K562 (cell line): ENCODE measurements at regions not wholly inside any gene's neighbourhood (a gene's known extent, or its start where the extent isn't known, plus 50 kb on each side); places are given as distances from the start of the nearest gene placed in this dataset.

Experiments
- ATAC-seq: fragments of 200-7000 bp; cut with Tn5 transposase; 3 replicates; pipeline ENCODE4 v1.9.1; 2020; ENCODE audit warnings: moderate library complexity
- BruUV-seq: library from RNA; stranded (reverse); fragments of 400-500 nt; replicated peaks from 2 replicates; lab custom pipeline; 2021; lab: Mats Ljungman, UMichigan
- CTCF ChIA-PET: fragments of 300-600 bp; formaldehyde crosslinking; extraction: SDS; loops from one replicate; lab custom pipeline; 2021; ENCODE audit warnings: low intra/inter-chr PET ratio; lab: Yijun Ruan, JAX
- POLR2A ChIA-PET: fragments of 300-600, 350-650 bp; sonication (Branson Sonifier 250); formaldehyde crosslinking; extraction: SDS; loops from one replicate; lab custom pipeline; 2021; ENCODE audit warnings: antibody characterized with exemption, inconsistent platforms; lab: Yijun Ruan, JAX
- DNase-seq, 4 experiments: peaks; one replicate each; pipeline versions ENCODE4 v3.0.0 to v3.0.0-alpha.2; 2011 to 2018; ENCODE audit warnings: low spot score in 3 of 4, mixed read lengths in 3 of 4; ENCODE audit errors: extremely low read depth in 1 of 4
- FAIRE-seq: peaks from 2 replicates; lab custom pipeline; 2011; peaks lifted over from hg19 to GRCh38; lab: Jason Lieb, UNC
- H2AFZ ChIP-seq: 2 replicates; pipeline ENCODE4 v1.6.0; 2011; ENCODE audit warnings: low read depth, low read length, control low read depth, inconsistent platforms
- H3K27ac ChIP-seq: fragments of 200-600 bp; 3 replicates; pipeline ENCODE4 v1.8.0; 2011; ENCODE audit warnings: low read depth, mild to moderate bottlenecking, control low read depth, inconsistent platforms, low read length, moderate library complexity, mixed read lengths; ENCODE audit errors: extremely low read depth
- H3K27me3 ChIP-seq, 2 experiments: fragments of 300-600 bp in 1 of 2; 2 replicates in 1 of 2; 3 replicates in 1 of 2; pipeline versions ENCODE4 v1.6.0 to v1.8.0; 2011; ENCODE audit warnings: inconsistent platforms in 2 of 2, low read length in 2 of 2, mild to moderate bottlenecking in 1 of 2, mixed read lengths in 1 of 2, moderate library complexity in 1 of 2; ENCODE audit not compliant: control insufficient read depth in 2 of 2, insufficient read depth in 2 of 2
- H3K36me3 ChIP-seq: fragments of 300-600 bp; 3 replicates; pipeline ENCODE4 v1.8.0; 2011; ENCODE audit warnings: mild to moderate bottlenecking, low read length, inconsistent platforms; ENCODE audit not compliant: control insufficient read depth, insufficient read depth
- H3K4me1 ChIP-seq, 2 experiments: fragments of 200-600 bp in 1 of 2; replicated peaks in 1 of 2; 2 replicates in 1 of 2; 3 replicates in 1 of 2; pipeline versions ENCODE4 v1.5.1 to v1.8.0; 2011; ENCODE audit warnings: inconsistent platforms in 2 of 2, low read length in 2 of 2, mild to moderate bottlenecking in 1 of 2, mixed read lengths in 1 of 2, moderate library complexity in 1 of 2; ENCODE audit not compliant: control insufficient read depth in 2 of 2, insufficient read depth in 2 of 2
- H3K4me2 ChIP-seq: 2 replicates; pipeline ENCODE4 v1.6.1; 2011; ENCODE audit warnings: low read length, control low read depth, inconsistent platforms, mixed read lengths; ENCODE audit not compliant: insufficient read depth
- H3K4me3 ChIP-seq: fragments of 200-600 bp; sonication (generic), shearing (Covaris generic); 2 replicates; pipeline ENCODE4 v1.5.1; 2016; ENCODE audit warnings: control low read depth, inconsistent platforms
- H3K79me2 ChIP-seq: fragments of 200-600 bp; 3 replicates; pipeline ENCODE4 v1.8.0; 2011; ENCODE audit warnings: low read length, inconsistent platforms; ENCODE audit not compliant: control insufficient read depth, insufficient read depth
- H3K9ac ChIP-seq, 2 experiments: 2 replicates each; pipeline versions ENCODE4 v1.6.0 to v1.6.1; 2011; ENCODE audit warnings: low read depth in 2 of 2, low read length in 2 of 2, control low read depth in 1 of 2, inconsistent platforms in 1 of 2, mild to moderate bottlenecking in 1 of 2, mixed read lengths in 1 of 2; ENCODE audit not compliant: insufficient read depth in 1 of 2
- H3K9me1 ChIP-seq: one replicate; pipeline ENCODE4 v1.6.0; 2011; ENCODE audit warnings: inconsistent platforms, mild to moderate bottlenecking, low read length, moderate library complexity; ENCODE audit not compliant: control insufficient read depth, insufficient read depth
- H3K9me3 ChIP-seq: replicated peaks from 2 replicates; pipeline ENCODE4 v1.5.1; 2011; ENCODE audit warnings: low read depth, low read length, inconsistent platforms; ENCODE audit not compliant: control insufficient read depth, insufficient read depth
- H4K20me1 ChIP-seq: replicated peaks from 2 replicates; pipeline ENCODE4 v1.6.1; 2011; ENCODE audit warnings: low read length, inconsistent platforms, mixed read lengths; ENCODE audit not compliant: control insufficient read depth, insufficient read depth
- CBX2 ChIP-seq: fragments of 200-600 bp; sonication (generic); IDR thresholded peaks from one replicate; pipeline ENCODE4 v1.6.1; 2012; ENCODE audit warnings: mild to moderate bottlenecking, low read length, inconsistent platforms; ENCODE audit not compliant: insufficient read depth, poor library complexity, severe bottlenecking
- CBX5 ChIP-seq: IDR thresholded peaks from 2 replicates; pipeline ENCODE4 v1.6.1; 2014; ENCODE audit warnings: low read depth, borderline replicate concordance
- FOXJ3 ChIP-seq: sonication (generic); formaldehyde crosslinking; IDR thresholded peaks from 2 replicates; pipeline ENCODE4 v1.4.0; 2020; ENCODE audit warnings: mild to moderate bottlenecking, missing genetic modification reagents
- HDAC1 ChIP-seq, 2 experiments: fragments of 450-650 bp; IDR thresholded peaks; 2 replicates each; pipeline ENCODE4 v1.6.1; 2016 to 2017; ENCODE audit warnings: inconsistent platforms in 1 of 2, mild to moderate bottlenecking in 1 of 2, moderate library complexity in 1 of 2
- HDAC8 ChIP-seq: fragments of 450-650 bp; IDR thresholded peaks from 2 replicates; pipeline ENCODE4 v1.6.1; 2016; ENCODE audit warnings: mild to moderate bottlenecking, missing genetic modification characterization, moderate library complexity, missing compliant biosample characterization
- HOXB6 ChIP-seq: fragments of 250-450 bp; sonication (Bioruptor Pico); IDR thresholded peaks from 2 replicates; pipeline ENCODE4 v1.5.1; 2022; ENCODE audit warnings: mild to moderate bottlenecking, borderline replicate concordance
- RBM39 ChIP-seq: fragments of 200-400 bp; formaldehyde crosslinking; optimal IDR thresholded peaks from 2 replicates; pipeline ENCODE3; 2018; ENCODE audit warnings: low read depth, low read length
- SIN3A ChIP-seq, 2 experiments: fragments of 150-350 bp in 1 of 2; IDR thresholded peaks; 2 replicates each; pipeline ENCODE4 v1.6.1; 2011 to 2016; ENCODE audit warnings: borderline replicate concordance in 2 of 2, low read depth in 2 of 2, low read length in 2 of 2, mild to moderate bottlenecking in 2 of 2, moderate library complexity in 2 of 2; ENCODE audit not compliant: control insufficient read depth in 1 of 2
- SMAD3 ChIP-seq: fragments of 450-650 bp; formaldehyde crosslinking; conservative IDR thresholded peaks from 2 replicates; pipeline ENCODE4 v1.4.0; 2020; ENCODE audit warnings: mild to moderate bottlenecking
- WGBS: fragments of 100-300 bp; shearing (Covaris generic); methylation state at CpG from one replicate; pipeline ENCODE4 v1.1.6; 2016; ENCODE audit warnings: low coverage, mixed read lengths; ENCODE audit not compliant: insufficient coverage; ENCODE audit errors: missing lambda C conversion rate; 5-methylcytosine and 5-hydroxymethylcytosine counted together
- in situ Hi-C: fragments of 300-500 bp; cut with MboI; formaldehyde crosslinking; loops from 4 replicates; pipeline ENCODE4 v1.15.0; 2018; ENCODE audit warnings: inconsistent platforms, mixed read lengths
- intact Hi-C: fragments of 100-400 bp; cut with micrococcal nuclease; formaldehyde crosslinking; loops from 2 replicates; pipeline ENCODE4 v1.14.2; 2022
- TF ChIP-seq, protein P1 (sequence below): sonication (generic); formaldehyde crosslinking; IDR thresholded peaks from 2 replicates; pipeline ENCODE4 v1.8.0; 2023; ENCODE audit warnings: missing genetic modification reagents, mild to moderate bottlenecking, borderline replicate concordance
- TF ChIP-seq, protein P2 (sequence below): fragments of 250-450 bp; sonication (Bioruptor Pico); IDR thresholded peaks from 2 replicates; pipeline ENCODE4 v1.5.0; 2021
- TF ChIP-seq, protein P3 (sequence below): IDR thresholded peaks from 3 replicates; pipeline ENCODE4 v1.6.1; 2011; ENCODE audit warnings: borderline replicate concordance, mild to moderate bottlenecking, moderate library complexity; ENCODE audit not compliant: insufficient read length; ENCODE audit errors: extremely low read depth

DNA sequence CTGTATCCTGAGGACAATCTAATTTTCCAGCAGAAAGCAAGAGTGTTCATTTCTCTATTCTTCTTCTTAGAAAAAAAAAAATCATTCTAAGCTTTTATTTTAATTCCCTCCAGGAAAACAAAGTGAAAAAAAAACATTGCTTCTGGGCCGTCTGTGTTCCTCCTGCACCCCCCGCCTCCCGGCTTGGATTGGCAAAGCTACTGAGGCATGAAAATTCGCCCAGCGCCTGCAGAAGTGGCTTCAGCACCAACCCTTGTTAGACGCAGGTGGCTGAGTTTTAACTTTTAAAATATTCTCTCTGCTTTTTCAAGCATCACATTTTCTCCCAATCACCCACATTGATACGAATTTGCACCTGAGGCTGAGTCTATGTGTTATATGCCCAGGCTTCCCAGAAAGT lies 401.6 kb downstream of the BRD1 start:
- WGBS = 62% methylated on average over 7 of the region's 7 CpGs
- intact Hi-C loops = no loop called here
- BruUV-seq = no TSS peak
- TF ChIP-seq RBM39 (no peak), CBX2 (no peak), HOXB6 (no peak), SMAD3 (no peak), CBX5 (no peak), HDAC8 (tag) (no peak), SIN3A (IDR thresholded peaks at IDR 0.05; ENCODE audit: borderline replicate concordance in 2 of 2, control insufficient read depth in 1 of 2, low read depth in 2 of 2, low read length in 2 of 2) (no peak), HDAC1 (IDR thresholded peaks at IDR 0.05) (no peak), FOXJ3 (CRISPR knock-in tag) (no peak)
- TF ChIP-seq, protein P1, sequence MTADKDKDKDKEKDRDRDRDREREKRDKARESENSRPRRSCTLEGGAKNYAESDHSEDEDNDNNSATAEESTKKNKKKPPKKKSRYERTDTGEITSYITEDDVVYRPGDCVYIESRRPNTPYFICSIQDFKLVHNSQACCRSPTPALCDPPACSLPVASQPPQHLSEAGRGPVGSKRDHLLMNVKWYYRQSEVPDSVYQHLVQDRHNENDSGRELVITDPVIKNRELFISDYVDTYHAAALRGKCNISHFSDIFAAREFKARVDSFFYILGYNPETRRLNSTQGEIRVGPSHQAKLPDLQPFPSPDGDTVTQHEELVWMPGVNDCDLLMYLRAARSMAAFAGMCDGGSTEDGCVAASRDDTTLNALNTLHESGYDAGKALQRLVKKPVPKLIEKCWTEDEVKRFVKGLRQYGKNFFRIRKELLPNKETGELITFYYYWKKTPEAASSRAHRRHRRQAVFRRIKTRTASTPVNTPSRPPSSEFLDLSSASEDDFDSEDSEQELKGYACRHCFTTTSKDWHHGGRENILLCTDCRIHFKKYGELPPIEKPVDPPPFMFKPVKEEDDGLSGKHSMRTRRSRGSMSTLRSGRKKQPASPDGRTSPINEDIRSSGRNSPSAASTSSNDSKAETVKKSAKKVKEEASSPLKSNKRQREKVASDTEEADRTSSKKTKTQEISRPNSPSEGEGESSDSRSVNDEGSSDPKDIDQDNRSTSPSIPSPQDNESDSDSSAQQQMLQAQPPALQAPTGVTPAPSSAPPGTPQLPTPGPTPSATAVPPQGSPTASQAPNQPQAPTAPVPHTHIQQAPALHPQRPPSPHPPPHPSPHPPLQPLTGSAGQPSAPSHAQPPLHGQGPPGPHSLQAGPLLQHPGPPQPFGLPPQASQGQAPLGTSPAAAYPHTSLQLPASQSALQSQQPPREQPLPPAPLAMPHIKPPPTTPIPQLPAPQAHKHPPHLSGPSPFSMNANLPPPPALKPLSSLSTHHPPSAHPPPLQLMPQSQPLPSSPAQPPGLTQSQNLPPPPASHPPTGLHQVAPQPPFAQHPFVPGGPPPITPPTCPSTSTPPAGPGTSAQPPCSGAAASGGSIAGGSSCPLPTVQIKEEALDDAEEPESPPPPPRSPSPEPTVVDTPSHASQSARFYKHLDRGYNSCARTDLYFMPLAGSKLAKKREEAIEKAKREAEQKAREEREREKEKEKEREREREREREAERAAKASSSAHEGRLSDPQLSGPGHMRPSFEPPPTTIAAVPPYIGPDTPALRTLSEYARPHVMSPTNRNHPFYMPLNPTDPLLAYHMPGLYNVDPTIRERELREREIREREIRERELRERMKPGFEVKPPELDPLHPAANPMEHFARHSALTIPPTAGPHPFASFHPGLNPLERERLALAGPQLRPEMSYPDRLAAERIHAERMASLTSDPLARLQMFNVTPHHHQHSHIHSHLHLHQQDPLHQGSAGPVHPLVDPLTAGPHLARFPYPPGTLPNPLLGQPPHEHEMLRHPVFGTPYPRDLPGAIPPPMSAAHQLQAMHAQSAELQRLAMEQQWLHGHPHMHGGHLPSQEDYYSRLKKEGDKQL (CRISPR knock-in tag) = no peak
- TF ChIP-seq, protein P2, sequence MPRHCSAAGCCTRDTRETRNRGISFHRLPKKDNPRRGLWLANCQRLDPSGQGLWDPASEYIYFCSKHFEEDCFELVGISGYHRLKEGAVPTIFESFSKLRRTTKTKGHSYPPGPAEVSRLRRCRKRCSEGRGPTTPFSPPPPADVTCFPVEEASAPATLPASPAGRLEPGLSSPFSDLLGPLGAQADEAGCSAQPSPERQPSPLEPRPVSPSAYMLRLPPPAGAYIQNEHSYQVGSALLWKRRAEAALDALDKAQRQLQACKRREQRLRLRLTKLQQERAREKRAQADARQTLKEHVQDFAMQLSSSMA = no peak
- TF ChIP-seq, protein P3, sequence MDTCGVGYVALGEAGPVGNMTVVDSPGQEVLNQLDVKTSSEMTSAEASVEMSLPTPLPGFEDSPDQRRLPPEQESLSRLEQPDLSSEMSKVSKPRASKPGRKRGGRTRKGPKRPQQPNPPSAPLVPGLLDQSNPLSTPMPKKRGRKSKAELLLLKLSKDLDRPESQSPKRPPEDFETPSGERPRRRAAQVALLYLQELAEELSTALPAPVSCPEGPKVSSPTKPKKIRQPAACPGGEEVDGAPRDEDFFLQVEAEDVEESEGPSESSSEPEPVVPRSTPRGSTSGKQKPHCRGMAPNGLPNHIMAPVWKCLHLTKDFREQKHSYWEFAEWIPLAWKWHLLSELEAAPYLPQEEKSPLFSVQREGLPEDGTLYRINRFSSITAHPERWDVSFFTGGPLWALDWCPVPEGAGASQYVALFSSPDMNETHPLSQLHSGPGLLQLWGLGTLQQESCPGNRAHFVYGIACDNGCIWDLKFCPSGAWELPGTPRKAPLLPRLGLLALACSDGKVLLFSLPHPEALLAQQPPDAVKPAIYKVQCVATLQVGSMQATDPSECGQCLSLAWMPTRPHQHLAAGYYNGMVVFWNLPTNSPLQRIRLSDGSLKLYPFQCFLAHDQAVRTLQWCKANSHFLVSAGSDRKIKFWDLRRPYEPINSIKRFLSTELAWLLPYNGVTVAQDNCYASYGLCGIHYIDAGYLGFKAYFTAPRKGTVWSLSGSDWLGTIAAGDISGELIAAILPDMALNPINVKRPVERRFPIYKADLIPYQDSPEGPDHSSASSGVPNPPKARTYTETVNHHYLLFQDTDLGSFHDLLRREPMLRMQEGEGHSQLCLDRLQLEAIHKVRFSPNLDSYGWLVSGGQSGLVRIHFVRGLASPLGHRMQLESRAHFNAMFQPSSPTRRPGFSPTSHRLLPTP = no peak
- TF ChIP-seq, all 486 proteins: peak for 0
- Histone ChIP-seq H3K79me2 (no peaks in the 10 kb centered on the region), H2AFZ (no peak overlapping the region), H3K9me3 (no peaks in the 10 kb centered on the region), H3K4me3 (no peak overlapping the region), H3K36me3 (no peaks in the 10 kb centered on the region), H3K27me3 (no peaks in the 10 kb centered on the region), H3K27ac (no peak overlapping the region), H3K4me1 (peaks cover 0 to 6% of the 10 kb centered on the region in 2 experiments; a peak in 2 of 5 replicates), H3K4me2 (no peak overlapping the region), H4K20me1 (0 out of 2 replicates have a peak, but pooled peaks cover 10% of the 10 kb centered on the region), H3K9me1 (no peaks in the 10 kb centered on the region), H3K9ac (no peak overlapping the region)
- ChIA-PET POLR2A (interaction anchor here (0.8 kb wide), 1 partner anchor 170 kb away, joined by 5 read pairs; no protein-coding TSS in a partner anchor), CTCF (no interaction called here)
- FAIRE-seq = no peak
- in situ Hi-C loops = no loop called here
- no peak for ATAC-seq
- no peak for DNase-seq
